Epithelial cell of prostate (primary cell): ENCODE measurements at regions not wholly inside any gene's neighbourhood (a gene's known extent, or its start where the extent isn't known, plus 50 kb on each side); places are given as distances from the start of the nearest gene placed in this dataset.

Source experiments
- DNase-seq: peaks from one replicate; pipeline ENCODE4 v3.0.0-alpha.2; 2011; ENCODE audit warnings: low read depth, low spot score
- H3K27ac ChIP-seq: fragments of 450-650 bp; 2 replicates; pipeline ENCODE4 v1.5.1; 2017; ENCODE audit warnings: mild to moderate bottlenecking

DNA sequence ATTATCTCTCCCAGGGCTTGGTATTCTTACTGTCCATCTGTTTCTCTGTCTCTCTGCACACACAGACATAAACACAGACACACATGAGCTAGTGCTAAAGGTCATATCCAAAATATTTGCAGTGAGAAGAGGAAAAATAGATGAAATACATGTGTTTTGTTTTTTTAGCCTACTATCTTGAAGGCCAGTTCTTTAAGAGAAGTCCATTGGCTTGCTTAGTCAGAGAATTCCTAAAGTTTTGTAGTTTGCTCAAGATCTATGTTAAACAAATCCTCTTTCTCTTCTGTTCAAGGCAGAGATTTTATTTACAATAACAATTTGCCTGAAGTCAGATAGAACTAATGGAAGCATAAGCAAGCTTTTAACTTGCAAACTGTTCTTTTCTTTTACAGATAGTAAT, 120.0 kb upstream of the AKIRIN2 start:
- no peak overlapping the region for H3K27ac ChIP-seq
- no peak for DNase-seq

DNA sequence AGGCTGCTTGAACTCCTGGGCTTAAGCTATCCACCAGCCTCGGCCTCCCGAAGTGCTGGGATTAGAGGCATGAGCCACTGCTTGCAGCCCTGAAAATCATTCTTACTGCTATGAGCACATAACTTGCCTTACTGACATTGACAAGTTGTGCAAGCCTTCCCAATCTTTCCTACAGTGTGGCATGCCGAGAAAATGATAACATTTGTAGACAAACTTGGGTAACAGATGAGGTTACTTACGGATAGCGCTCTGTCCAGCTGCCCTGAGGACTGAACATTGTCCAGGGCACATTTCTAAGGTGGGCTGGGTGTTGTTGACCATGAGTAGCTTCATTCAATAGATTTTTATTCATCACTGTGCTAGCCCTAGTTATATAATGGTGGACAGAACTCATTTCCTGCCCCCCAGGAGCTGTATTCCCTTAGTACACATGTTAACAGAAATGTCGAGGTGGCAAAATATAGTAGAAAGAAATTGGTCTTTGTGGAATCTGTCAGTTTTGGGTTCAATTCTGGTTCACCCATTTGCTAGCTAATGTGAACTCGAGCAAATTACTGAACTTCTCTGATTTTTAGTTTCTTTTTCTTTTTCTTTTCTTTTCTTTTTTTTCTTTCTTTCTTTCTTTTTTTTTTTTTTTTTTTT, 118.4 kb upstream of the AKIRIN2 start:
- H3K27ac ChIP-seq, result no peak overlapping the region
- DNase-seq, result no peak

DNA sequence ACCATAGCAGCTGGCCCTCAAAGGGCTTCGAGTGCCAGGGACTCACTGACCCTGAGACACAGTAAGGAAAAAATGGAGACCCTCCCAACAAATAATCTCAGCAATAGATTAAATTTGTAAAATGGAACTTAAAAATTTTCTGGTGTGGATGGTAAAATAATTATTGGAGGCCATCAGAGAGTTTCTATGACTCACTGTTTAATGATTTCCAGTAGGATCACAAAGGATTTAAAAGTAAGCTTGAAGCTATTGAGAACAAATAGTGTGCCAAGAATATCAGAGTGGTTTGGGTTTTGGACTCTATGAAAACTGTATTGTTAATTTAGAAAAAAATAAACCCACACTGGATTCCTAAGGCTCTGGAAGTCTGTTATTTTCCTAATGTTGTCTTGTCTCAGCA, 115.2 kb upstream of the AKIRIN2 start:
- no peak for DNase-seq
- no peak overlapping the region for H3K27ac ChIP-seq

DNA sequence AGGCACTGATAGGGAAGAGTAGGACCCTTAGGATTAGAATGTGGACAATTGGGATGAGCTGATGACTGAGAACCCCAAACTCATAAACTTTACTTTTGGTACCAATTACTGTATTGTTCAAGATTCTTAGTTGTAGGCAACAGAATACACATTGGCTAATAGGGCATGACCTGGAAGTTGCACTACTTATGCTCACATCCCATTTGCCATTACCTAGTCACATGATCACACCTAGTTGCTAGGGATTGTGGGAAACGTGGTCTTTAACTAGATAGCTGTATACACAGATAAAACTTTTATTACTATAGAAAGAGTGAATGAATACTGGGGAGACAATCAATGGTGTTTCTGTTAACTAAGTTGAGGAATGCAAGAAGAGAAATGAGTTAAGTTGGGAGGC, 113.4 kb upstream of the AKIRIN2 start:
- no peak overlapping the region for H3K27ac ChIP-seq
- no peak for DNase-seq

DNA sequence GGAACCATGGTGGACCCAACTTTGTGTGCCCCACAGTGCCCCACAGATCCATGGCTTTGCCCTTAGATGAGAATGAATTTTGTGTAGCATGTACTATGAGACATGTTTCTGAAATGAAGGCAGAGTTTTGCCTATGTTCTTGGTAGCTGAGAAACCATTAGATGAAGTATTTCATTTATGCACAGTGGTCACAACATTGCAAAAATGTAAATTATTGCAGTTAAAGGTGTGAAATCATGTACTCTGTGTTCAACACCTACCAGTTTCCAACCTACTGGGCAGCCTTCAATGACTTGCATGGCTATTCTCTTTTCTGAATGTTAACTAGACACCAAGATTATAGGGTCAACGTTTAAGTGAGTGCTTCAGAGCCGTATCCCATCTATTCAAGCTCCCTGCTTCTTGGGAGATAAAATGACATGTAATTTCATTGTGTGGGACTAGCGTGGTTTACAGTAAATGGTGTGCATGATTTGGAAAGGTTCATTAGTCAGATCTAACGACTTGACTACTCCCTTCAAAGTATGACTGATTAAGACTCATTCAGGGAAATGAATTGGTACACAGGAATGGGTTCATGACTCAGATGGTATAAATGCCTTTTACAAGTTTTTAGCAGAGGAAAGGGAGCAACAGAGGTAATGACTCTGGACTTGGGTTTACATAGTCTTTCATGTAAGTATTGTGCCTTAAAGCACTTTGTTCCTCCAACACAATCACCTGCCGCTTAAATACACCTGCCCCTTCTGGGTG, 106.1 kb upstream of the AKIRIN2 start:
- peak; percentile 91 for DNase-seq
- peak overlapping the region; percentile 56 for H3K27ac ChIP-seq

DNA sequence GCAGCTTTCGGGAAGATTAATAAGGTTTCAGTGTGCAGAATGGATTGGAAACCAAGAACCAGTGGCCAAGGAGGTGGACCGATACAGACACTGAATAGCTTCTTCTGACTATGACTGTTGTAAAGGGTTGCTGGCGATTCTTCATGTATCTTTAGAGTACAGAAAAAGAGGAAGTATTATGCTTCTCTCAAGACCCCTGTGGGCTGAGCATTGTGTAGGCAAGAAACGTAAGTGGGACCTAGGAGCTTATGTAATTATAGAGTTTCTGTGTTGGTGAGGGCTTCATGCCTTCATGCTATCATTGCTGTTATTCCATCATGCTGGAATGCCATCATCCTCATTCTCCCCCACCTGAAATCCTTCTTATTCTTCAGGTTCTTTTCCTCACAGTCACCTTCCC, 105.4 kb upstream of the AKIRIN2 start:
- no peak overlapping the region for H3K27ac ChIP-seq

DNA sequence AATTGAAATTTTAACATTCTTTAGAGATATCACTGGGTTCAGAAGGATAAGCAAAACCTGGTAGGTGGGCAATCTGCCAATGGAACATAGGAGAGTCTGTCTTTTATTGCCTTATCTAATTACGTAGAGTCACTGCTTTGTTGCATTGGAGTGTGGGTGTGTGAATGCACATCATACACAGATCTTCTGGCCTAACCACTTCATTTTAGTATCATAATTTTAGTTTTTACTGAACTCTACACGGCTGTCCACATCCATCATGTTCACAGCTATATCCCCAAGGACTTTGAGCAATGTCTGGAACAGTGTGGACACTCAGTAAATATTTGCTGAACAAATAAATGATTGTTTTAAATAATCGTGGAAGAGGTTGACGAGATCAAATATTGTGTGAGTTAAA, 104.6 kb upstream of the AKIRIN2 start:
- no peak overlapping the region for H3K27ac ChIP-seq
- DNase-seq, result no peak

More for the DNA sequence above, 105.4 kb upstream of the AKIRIN2 start:
- no peak for DNase-seq

DNA sequence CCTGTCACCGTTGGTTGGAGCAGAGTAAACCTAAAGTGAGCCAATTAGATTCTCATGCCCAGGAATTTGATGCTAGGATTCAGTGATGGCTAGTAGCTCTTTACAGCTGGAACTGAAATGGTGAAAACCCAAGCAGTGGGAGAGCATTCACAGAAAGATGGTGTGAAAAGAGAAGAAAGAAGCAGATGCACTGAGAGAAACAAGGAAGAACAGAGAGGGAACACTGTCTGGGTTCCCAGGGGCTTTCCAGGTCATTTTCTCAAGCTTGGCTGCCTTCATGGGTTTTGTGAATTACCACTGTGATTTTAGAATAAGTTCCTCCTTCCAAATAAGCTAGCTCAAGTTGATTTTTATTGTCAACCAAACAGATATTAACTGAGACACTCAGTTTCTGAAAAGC, 104.1 kb upstream of the AKIRIN2 start:
- H3K27ac ChIP-seq, result no peak overlapping the region
- no peak for DNase-seq

DNA sequence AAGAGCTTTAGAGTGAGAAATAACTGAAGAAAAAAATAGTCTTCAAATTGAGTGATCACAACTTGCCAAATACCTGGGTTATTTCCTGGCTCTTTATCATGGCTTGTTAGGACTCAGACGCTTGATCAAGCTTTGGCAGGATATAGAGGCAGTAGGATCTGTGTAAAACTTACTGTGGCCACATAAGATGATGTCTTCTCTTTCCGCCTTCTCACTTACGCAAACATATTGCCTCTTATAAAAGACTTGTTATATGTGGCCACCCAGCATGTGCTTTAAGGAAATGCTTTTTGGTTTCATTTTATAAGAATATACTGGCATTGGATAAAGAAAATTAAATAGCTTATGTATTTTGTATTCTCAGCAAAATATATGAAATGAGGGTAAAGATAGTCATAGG, 101.8 kb upstream of the AKIRIN2 start:
- DNase-seq, result no peak
- H3K27ac ChIP-seq, result no peak overlapping the region

DNA sequence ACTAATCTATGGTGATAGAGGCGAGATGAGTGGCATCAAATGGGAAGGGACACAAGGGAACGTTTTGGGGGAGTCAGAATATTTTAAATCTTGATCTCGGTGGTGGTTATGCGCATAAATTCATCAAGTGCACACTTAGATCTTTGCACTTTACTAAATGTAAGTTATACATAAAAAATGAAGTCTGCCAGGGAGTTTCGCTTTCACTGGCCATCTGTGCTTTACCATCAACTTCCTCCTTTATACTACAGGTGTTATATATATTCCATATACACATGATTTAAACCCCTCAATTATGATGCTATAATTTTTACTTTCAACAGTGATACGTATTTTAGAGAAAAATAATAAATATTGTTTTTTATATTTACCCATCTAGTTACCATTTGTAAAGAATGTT, 97.6 kb upstream of the AKIRIN2 start:
- DNase-seq, result no peak
- no peak overlapping the region for H3K27ac ChIP-seq

DNA sequence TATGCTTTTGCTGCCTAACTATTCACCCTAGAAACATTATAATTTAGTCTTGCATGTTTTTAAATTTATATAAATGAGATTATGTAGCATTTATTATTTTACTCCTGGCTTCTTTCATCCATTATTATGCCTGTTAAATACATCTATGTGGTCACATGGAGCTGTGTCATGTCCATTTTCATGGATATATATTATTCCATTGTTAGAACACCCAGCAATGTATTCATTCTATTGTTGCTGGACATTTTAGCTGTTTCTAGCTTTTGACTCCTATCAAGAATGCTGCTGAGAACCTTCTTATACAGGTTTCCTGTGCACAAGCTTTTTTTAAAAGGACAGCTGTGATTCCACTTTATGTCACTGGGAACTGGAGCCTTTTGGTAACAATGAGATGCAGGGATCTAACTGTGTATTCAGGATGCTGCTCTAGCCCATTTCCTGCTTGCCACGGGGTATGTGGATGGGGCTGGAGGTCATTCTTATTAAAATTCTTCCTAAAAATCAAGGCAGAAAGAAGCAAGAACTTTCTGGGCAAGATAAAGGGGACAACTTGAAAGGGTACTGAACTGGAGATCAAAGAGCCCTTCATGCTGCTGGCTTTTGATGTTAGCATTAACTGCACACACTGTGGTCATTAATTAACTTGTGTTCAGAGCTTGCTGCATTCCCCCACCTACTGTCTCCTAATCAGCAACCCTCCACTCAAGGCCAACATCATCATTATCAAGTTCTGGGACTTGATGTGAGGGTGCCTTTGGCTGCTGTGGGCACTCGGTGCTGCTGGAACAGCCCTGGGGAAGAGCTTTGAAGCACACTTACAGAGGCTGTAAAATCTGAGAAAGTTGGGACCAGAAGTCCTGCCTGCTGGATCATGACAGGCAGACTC, 96.6 kb upstream of the AKIRIN2 start:
- no peak overlapping the region for H3K27ac ChIP-seq
- no peak for DNase-seq

DNA sequence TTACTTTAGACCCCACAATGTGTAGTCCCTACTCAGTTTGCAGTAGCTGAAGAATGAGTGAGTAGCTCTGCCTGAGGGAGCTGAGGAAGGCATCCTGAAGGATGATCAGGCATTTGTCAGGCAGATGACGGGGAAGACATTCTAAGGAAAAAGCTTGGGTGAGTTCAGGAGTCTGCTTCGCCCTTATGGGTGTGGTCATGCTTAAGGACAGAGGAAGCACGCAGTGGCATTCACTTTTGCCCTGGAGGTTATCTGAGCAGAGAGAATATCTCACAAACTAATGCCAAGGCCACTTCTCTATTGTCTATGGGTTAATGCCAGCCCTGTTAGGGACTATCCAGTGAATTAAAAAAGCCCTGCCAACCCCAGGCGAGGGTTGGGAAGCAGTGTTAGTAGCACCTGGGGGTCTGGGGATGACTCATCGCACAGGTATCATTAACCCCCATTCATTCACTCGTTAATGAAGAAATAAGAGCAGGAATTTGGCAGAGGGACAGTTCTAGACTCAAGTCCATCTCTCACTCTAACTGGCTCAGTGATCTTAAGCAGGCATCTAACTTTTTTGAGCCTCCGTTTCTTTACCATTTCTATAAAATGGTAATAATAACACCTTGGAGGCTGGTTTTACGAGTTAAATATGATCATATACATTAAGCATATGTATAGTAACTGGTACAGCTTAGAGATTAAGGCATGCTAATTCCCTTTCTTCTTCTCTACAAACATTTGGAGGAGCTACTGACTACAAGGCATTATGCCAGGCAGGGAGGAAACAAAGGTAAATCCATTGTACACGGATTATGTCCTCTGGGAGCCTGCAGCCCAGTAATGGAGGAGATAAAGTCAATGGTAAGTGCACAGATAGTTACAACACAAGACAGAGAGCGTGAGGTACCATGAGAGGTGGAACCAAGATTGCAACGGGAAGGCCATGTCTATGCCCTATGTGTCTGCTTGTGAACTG, 93.2 kb upstream of the AKIRIN2 start:
- no peak for DNase-seq
- H3K27ac ChIP-seq, result peak overlapping the region; percentile 22

DNA sequence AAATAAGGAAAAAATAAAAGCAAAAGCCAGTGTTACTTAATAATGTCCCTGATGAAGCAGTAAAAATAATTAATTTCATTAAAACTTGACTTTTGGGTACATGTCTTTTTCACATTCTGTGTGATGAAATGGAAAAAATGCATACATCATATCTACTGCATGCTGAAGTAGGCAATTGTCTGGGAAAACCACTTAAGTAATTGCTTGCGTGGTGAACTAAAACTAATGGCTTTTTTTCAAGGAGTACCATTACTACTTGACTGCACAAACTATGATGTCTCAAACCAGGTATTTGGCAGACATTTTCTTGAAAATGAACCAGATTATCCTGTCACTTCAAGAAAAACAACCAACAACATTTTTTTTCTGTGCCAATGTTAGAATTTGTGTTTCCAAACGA, 91.3 kb upstream of the AKIRIN2 start:
- DNase-seq, result no peak
- H3K27ac ChIP-seq, result no peak overlapping the region

DNA sequence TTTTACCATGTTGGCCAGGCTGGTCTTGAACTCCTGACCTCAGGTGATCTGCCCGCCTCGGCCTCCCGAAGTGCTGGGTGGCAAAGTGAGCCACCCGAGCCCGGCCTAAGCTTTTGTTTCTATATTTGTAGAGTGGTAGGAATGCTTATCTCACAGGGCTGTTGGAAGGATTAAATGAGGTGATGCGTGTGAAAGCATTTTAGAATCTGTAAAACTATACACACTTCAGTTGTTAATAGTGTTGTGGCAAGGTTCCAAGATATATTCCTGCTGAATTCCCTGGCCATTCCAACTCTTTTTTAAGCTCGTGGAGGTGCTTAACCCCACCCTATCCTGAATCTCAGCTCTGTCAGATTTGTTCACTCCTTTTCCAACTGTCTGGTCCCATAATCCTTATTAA, 89.9 kb upstream of the AKIRIN2 start:
- no peak overlapping the region for H3K27ac ChIP-seq
- DNase-seq, result no peak

DNA sequence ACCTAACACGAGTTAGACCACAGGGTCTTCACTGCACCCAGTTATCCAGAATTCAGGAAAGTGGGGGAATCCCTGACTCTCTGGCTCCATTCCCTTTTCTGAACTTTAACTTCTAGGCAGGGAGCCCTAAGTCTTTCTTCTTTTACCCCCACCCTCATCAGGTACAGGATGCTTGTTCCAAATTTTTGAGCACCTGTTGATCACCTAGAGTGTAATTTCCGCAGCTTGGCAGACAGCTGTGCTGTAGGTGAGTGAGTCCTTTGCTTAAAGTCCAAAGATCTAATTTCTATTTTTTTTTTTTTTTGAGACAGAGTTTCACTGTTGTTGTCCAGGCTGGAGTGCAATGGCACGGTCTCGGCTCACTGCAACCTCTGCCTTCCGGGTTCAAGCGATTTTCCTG, 89.5 kb upstream of the AKIRIN2 start:
- no peak for DNase-seq
- H3K27ac ChIP-seq, result no peak overlapping the region

DNA sequence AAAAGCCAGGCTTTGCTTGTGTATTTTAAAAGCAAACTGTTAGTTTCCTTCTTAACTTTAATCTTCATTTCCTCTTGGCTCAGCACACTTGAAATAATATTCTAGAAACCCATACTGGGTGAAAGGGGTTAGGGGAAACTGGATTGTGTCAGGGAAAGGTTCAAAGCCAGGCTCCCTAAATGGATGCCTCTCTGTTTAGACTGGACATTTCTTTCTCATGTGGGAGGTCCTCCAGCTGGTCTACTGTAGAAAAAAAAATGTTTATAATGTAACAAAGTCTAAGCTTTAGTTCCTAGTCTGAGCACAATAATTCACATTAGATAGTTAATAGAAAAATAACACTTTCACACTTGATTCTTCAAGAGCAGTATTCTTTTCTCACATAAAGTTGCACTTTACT, 89.0 kb upstream of the AKIRIN2 start:
- no peak overlapping the region for H3K27ac ChIP-seq
- DNase-seq, result no peak

DNA sequence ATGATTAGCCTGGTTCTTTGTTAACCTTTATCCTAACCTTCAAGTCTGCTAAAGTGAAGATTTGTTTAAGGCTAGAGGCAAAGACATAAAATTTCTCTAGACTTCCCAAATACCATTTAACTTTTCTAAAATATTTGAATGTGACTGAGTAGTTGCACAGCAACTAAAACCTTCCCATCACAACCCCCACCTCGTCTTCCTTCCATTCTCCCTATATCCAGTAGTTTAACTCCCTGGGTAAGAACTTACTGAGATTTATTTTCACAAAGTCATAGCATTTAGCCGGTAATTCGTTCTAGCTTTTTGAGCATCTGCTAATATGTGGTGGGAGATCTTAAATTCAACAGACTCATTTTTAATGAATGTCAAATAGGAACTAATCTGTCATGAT, 87.9 kb upstream of the AKIRIN2 start:
- no peak for DNase-seq
- peak overlapping the region; percentile 95 for H3K27ac ChIP-seq

DNA sequence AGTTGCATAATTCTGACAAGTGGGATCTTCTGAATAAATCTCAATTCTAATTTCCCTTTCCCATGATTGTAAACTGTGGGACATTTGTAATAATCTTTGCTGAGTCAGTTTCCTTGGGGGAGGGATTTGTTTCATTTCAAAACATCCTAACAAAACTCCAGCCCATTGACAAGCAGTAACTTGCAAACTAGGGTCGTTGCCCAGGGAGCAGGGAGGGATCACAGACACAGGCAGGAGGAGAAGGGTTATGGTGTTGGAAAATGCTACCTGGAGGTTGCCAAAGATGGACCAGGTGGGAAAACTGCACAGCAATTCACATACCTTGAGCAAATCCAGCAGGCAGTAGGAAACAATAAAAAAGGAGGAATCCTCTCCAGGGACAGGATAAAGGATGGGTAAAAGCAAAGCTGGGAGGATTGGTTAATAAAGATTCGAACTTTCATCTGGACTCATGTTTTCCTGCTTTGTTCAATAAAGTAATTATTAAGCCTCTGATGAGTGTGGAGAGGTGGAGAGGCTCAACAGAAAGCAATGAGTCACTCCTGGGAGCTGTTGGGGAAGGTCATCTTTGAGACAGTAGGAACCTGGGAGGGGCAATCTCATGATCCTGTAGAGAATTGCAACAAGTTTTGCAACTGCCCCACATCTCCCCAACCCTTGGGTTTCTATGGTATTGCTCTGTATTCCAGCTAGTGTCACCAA, 87.3 kb upstream of the AKIRIN2 start:
- peak; percentile 71 for DNase-seq
- H3K27ac ChIP-seq, result peak overlapping the region; percentile 95

DNA sequence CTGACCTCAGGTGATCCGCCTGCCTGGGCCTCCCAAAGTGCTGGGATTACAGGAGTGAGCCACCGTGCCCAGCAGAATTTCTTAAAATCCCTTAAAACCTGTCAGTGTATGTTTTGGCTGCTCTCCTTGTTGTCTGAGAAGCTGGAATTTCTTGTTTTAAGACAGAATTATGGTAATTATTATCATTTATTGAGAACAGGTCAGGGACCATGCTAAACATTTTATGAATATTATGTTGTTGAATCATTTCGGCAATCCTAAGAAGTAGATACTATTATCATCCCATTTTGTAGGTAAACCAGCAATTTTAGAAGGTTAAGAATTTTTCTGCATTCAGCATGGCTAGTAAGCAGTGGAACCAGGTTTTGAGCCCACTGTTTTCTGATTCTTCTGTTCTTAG, 86.1 kb upstream of the AKIRIN2 start:
- H3K27ac ChIP-seq, result peak overlapping the region; percentile 95
- DNase-seq, result no peak
